ENCODE measurements at regions not wholly inside any gene's neighbourhood (a gene's known extent, or its start where the extent isn't known, plus 50 kb on each side); places are given as distances from the start of the nearest gene placed in this dataset.

DNA sequence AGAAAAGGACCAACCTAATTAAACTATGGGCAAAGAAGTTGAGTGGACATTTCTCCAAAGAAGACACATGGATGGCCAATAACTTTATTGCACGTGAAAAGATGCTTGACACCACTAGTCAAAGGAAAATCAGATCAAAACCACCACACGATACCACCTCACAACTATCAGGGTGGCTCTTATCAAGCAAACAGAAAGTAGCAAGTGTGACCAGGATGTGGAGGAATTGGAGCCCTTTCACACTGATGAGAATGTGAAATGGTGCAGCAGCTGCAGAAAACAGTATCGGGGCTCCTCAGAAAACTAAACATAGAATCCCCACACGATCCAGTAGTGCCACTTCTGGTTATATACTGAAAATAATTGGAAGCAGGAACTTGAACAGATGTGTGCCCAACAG, 72.2 kb upstream of the ALKAL2 start:
- TF ChIP-seq, protein P1, sequence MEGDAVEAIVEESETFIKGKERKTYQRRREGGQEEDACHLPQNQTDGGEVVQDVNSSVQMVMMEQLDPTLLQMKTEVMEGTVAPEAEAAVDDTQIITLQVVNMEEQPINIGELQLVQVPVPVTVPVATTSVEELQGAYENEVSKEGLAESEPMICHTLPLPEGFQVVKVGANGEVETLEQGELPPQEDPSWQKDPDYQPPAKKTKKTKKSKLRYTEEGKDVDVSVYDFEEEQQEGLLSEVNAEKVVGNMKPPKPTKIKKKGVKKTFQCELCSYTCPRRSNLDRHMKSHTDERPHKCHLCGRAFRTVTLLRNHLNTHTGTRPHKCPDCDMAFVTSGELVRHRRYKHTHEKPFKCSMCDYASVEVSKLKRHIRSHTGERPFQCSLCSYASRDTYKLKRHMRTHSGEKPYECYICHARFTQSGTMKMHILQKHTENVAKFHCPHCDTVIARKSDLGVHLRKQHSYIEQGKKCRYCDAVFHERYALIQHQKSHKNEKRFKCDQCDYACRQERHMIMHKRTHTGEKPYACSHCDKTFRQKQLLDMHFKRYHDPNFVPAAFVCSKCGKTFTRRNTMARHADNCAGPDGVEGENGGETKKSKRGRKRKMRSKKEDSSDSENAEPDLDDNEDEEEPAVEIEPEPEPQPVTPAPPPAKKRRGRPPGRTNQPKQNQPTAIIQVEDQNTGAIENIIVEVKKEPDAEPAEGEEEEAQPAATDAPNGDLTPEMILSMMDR (IDR thresholded peaks at IDR 0.05): no peak
- no peak for TF ChIP-seq POLR2A (IDR thresholded peaks at IDR 0.05)

Data from body of pancreas (tissue), 4 donors.